ENCODE measurements at regions not wholly inside any gene's neighbourhood (a gene's known extent, or its start where the extent isn't known, plus 50 kb on each side); places are given as distances from the start of the nearest gene placed in this dataset.

DNA sequence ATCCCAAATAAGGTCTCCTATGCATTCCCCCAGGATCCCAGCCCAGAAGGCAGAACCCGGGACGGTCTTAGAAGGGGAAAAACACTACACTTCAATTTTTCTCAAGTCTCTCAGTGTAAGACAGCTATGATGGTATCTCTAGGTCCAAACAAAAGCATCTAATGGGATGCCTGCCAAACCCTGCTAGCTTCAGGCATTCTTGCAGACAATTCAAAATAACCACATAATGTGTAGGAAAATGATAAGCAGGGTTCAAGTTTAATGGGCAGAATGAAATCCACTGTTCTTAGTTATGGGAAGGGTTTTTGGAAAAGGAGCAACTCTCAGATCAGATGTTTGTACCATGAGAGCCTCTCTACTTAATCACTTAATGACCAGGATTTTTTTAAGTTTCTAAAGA is 119.8 kb upstream of the ANO1 start:
- TF ChIP-seq, protein P1, sequence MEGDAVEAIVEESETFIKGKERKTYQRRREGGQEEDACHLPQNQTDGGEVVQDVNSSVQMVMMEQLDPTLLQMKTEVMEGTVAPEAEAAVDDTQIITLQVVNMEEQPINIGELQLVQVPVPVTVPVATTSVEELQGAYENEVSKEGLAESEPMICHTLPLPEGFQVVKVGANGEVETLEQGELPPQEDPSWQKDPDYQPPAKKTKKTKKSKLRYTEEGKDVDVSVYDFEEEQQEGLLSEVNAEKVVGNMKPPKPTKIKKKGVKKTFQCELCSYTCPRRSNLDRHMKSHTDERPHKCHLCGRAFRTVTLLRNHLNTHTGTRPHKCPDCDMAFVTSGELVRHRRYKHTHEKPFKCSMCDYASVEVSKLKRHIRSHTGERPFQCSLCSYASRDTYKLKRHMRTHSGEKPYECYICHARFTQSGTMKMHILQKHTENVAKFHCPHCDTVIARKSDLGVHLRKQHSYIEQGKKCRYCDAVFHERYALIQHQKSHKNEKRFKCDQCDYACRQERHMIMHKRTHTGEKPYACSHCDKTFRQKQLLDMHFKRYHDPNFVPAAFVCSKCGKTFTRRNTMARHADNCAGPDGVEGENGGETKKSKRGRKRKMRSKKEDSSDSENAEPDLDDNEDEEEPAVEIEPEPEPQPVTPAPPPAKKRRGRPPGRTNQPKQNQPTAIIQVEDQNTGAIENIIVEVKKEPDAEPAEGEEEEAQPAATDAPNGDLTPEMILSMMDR (IDR thresholded peaks at IDR 0.05), result no peak
- TF ChIP-seq POLR2A (IDR thresholded peaks at IDR 0.05) (no peak), POLR2AphosphoS5 (IDR thresholded peaks at IDR 0.05) (no peak)

All from breast epithelium (tissue), 3 donors.